KBM-7 (cell line): ENCODE measurements at regions not wholly inside any gene's neighbourhood (a gene's known extent, or its start where the extent isn't known, plus 50 kb on each side); places are given as distances from the start of the nearest gene placed in this dataset.
"Not testable (repeated sequence)": the region's sequence is repeated elsewhere in the genome, so short reads cannot be mapped to it uniquely, and the experiment has no call there.

Source experiments
- DNase-seq: peaks from one replicate; pipeline ENCODE4 v3.0.0-alpha.2; 2015
- in situ Hi-C: fragments of 300-500 bp; cut with MboI; formaldehyde crosslinking; loops from 2 replicates; pipeline ENCODE4 v1.14.3; 2020; ENCODE audit warnings: low sequenced_read_pairs, low pct_unique_long_range_greater_than_20kb, mixed read lengths

- DNase-seq = peak; percentile 91
- in situ Hi-C loops = no loop called here
Measured at GRCh38 chr5:54404568-54404967, 50.9 kb upstream of the HSPB3 start.

GRCh38 chr5:54403885-54404416, 51.5 kb upstream of the HSPB3 start:
- no peak for DNase-seq
- in situ Hi-C loops = no loop called here

- no peak for DNase-seq
- in situ Hi-C loops = no loop called here
Measured at GRCh38 chr5:54403121-54403520, 52.4 kb upstream of the HSPB3 start.

- in situ Hi-C loops = no loop called here
- DNase-seq = no peak
Measured at GRCh38 chr5:54401515-54401914, 54.0 kb upstream of the HSPB3 start.

- peak; percentile 51 for DNase-seq
- in situ Hi-C loops = no loop called here
Measured at GRCh38 chr5:54398191-54398590, 57.3 kb upstream of the HSPB3 start.

- in situ Hi-C loops = no loop called here
- DNase-seq = no peak
Measured at GRCh38 chr5:54397420-54397819, 58.1 kb upstream of the HSPB3 start.

- in situ Hi-C loops, DNase-seq: not testable (repeated sequence)
Measured at GRCh38 chr5:54393007-54393406, 62.5 kb upstream of the HSPB3 start.

- in situ Hi-C loops = no loop called here
- no peak for DNase-seq
Measured at GRCh38 chr5:54390539-54391031, 64.9 kb upstream of the HSPB3 start.

GRCh38 chr5:54390015-54390414, 65.5 kb upstream of the HSPB3 start:
- DNase-seq = peak; percentile 53
- in situ Hi-C loops = no loop called here

GRCh38 chr5:54389399-54389798, 66.1 kb upstream of the HSPB3 start:
- DNase-seq, in situ Hi-C loops: not testable (repeated sequence)

- no peak for DNase-seq
- in situ Hi-C loops = no loop called here
Measured at GRCh38 chr5:54388811-54389210, 66.7 kb upstream of the HSPB3 start.

GRCh38 chr5:54388409-54388808, 67.1 kb upstream of the HSPB3 start:
- no peak for DNase-seq
- in situ Hi-C loops = no loop called here

GRCh38 chr5:54387659-54388232, 67.8 kb upstream of the HSPB3 start:
- DNase-seq = no peak
- in situ Hi-C loops = no loop called here

GRCh38 chr5:54387031-54387430, 68.5 kb upstream of the HSPB3 start:
- no peak for DNase-seq
- in situ Hi-C loops = no loop called here

- DNase-seq = no peak
- in situ Hi-C loops = no loop called here
Measured at GRCh38 chr5:54385994-54386393, 69.5 kb upstream of the HSPB3 start.

GRCh38 chr5:54384356-54384933, 71.1 kb upstream of the HSPB3 start:
- no peak for DNase-seq
- in situ Hi-C loops = no loop called here

GRCh38 chr5:54383941-54384340, 71.6 kb upstream of the HSPB3 start:
- DNase-seq = no peak
- in situ Hi-C loops = no loop called here

GRCh38 chr5:54383225-54383901, 72.1 kb upstream of the HSPB3 start:
- in situ Hi-C loops = no loop called here
- no peak for DNase-seq

GRCh38 chr5:54381319-54381718, 70.9 kb upstream of the ARL15 start:
- in situ Hi-C loops, DNase-seq: not testable (repeated sequence)

- no peak for DNase-seq
- in situ Hi-C loops = no loop called here
Measured at GRCh38 chr5:54379590-54379989, 69.2 kb upstream of the ARL15 start.
